ENCODE measurements at regions not wholly inside any gene's neighbourhood (a gene's known extent, or its start where the extent isn't known, plus 50 kb on each side); places are given as distances from the start of the nearest gene placed in this dataset.

- peaks cover 2% of the 10 kb centered on the region for H3K9me3 ChIP-seq
- no peaks in the 10 kb centered on the region for H3K36me3 ChIP-seq (ENCODE audit: insufficient read depth in 1 of 2, low read depth in 1 of 2)
- no peak overlapping the region for H3K4me3 ChIP-seq
- no peak for TF ChIP-seq CTCF (IDR thresholded peaks at IDR 0.05)
- H3K4me1 ChIP-seq, result no peaks in the 10 kb centered on the region
- DNase-seq (no peak), ATAC-seq (no peak)
- WGBS, 3 donors, result 79 to 90% (median 84%) methylated on average over 2 of the region's 2 CpGs
- H3K27ac ChIP-seq, result no peak overlapping the region
- intact Hi-C loops (cut with DNase I), result no loop called here
- H3K27me3 ChIP-seq (ENCODE audit: insufficient read depth in 3 of 3, low read length in 2 of 3), result no peaks in the 10 kb centered on the region
Measured at GRCh38 chr13:83722443-83722842, 159.8 kb downstream of the SLITRK1 start.

- Histone ChIP-seq H3K27me3 (ENCODE audit: insufficient read depth in 3 of 3, low read length in 2 of 3) (no peaks in the 10 kb centered on the region), H3K27ac (no peak overlapping the region), H3K9me3 (no peaks in the 10 kb centered on the region), H3K4me3 (no peak overlapping the region), H3K4me1 (no peaks in the 10 kb centered on the region), H3K36me3 (ENCODE audit: insufficient read depth in 1 of 2, low read depth in 1 of 2) (no peaks in the 10 kb centered on the region)
- no peak for DNase-seq
- no peak for ATAC-seq
- intact Hi-C loops (cut with DNase I), result no loop called here
- 89 to 93% (median 90%) methylated on average over 6 of the region's 6 CpGs for WGBS, 3 donors
- no peak for TF ChIP-seq CTCF (IDR thresholded peaks at IDR 0.05)
Measured at GRCh38 chr13:83716121-83716520, 166.2 kb downstream of the SLITRK1 start.

- no peak for ATAC-seq
- no peak for TF ChIP-seq CTCF (IDR thresholded peaks at IDR 0.05)
- Histone ChIP-seq H3K4me3 (no peak overlapping the region), H3K9me3 (no peaks in the 10 kb centered on the region), H3K36me3 (ENCODE audit: insufficient read depth in 1 of 2, low read depth in 1 of 2) (no peaks in the 10 kb centered on the region), H3K27ac (no peak overlapping the region), H3K27me3 (ENCODE audit: insufficient read depth in 3 of 3, low read length in 2 of 3) (no peaks in the 10 kb centered on the region), H3K4me1 (no peaks in the 10 kb centered on the region)
- 78 to 90% (median 88%) methylated on average over 1 of the region's 1 CpG for WGBS, 3 donors
- no peak for DNase-seq
- intact Hi-C loops (cut with DNase I), result no loop called here
Measured at GRCh38 chr13:83714236-83714635, 168.0 kb downstream of the SLITRK1 start.

GRCh38 chr13:83710133-83710515, 172.2 kb downstream of the SLITRK1 start:
- no peak for TF ChIP-seq CTCF (IDR thresholded peaks at IDR 0.05)
- Histone ChIP-seq H3K4me1 (no peaks in the 10 kb centered on the region), H3K27me3 (ENCODE audit: insufficient read depth in 3 of 3, low read length in 2 of 3) (no peaks in the 10 kb centered on the region), H3K36me3 (ENCODE audit: insufficient read depth in 1 of 2, low read depth in 1 of 2) (no peaks in the 10 kb centered on the region), H3K4me3 (no peak overlapping the region), H3K9me3 (no peaks in the 10 kb centered on the region), H3K27ac (no peak overlapping the region)
- intact Hi-C loops (cut with DNase I), result no loop called here
- no peak for DNase-seq
- ATAC-seq, result no peak

- Histone ChIP-seq H3K27me3 (ENCODE audit: insufficient read depth in 3 of 3, low read length in 2 of 3) (no peaks in the 10 kb centered on the region), H3K4me1 (no peaks in the 10 kb centered on the region), H3K4me3 (no peak overlapping the region), H3K27ac (no peak overlapping the region), H3K9me3 (no peaks in the 10 kb centered on the region), H3K36me3 (ENCODE audit: insufficient read depth in 1 of 2, low read depth in 1 of 2) (no peaks in the 10 kb centered on the region)
- no peak for DNase-seq
- no peak for ATAC-seq
- intact Hi-C loops (cut with DNase I), result no loop called here
- no peak for TF ChIP-seq CTCF (IDR thresholded peaks at IDR 0.05)
- WGBS, 3 donors, result 93 to 98% (median 94%) methylated on average over 1 of the region's 1 CpG
Measured at GRCh38 chr13:83709426-83710132, 172.7 kb downstream of the SLITRK1 start.
